GM23338 (cell line): ENCODE measurements at regions not wholly inside any gene's neighbourhood (a gene's known extent, or its start where the extent isn't known, plus 50 kb on each side); places are given as distances from the start of the nearest gene placed in this dataset.

Experiments used
- CREB1 ChIP-seq: fragments of 250-450 bp; sonication (Bioruptor Pico); IDR thresholded peaks from 2 replicates; pipeline ENCODE4 v1.5.0; 2020; ENCODE audit warnings: low read depth, mild to moderate bottlenecking, moderate library complexity
- EZH2 ChIP-seq: fragments of 200-600 bp; sonication (generic); IDR thresholded peaks from one replicate; pipeline ENCODE4 v1.8.0; 2017; ENCODE audit warnings: antibody characterized with exemption, mild to moderate bottlenecking, low read depth; ENCODE audit not compliant: unreplicated experiment
- EZH2phosphoT487 ChIP-seq: fragments of 200-600 bp; sonication (generic); IDR thresholded peaks from one replicate; pipeline ENCODE4 v1.8.1; 2018; ENCODE audit warnings: antibody characterized with exemption; ENCODE audit not compliant: unreplicated experiment
- JUNB ChIP-seq: IDR thresholded peaks from one replicate; pipeline ENCODE4 v1.6.1; 2016; ENCODE audit warnings: antibody characterized with exemption; ENCODE audit not compliant: unreplicated experiment
- NANOG ChIP-seq: IDR thresholded peaks from 2 replicates; pipeline ENCODE4 v1.6.1; 2016; ENCODE audit warnings: antibody characterized with exemption, borderline replicate concordance
- POLR2AphosphoS5 ChIP-seq: IDR thresholded peaks from 2 replicates; pipeline ENCODE4 v1.6.1; 2016; ENCODE audit warnings: antibody characterized with exemption, low read depth
- STAT1 ChIP-seq: IDR thresholded peaks from one replicate; pipeline ENCODE4 v1.6.1; 2016; ENCODE audit warnings: antibody characterized with exemption; ENCODE audit not compliant: unreplicated experiment
- ZNF114 ChIP-seq: fragments of 250-450 bp; sonication (Bioruptor Pico); IDR thresholded peaks from 2 replicates; pipeline ENCODE4 v1.5.0; 2020; ENCODE audit warnings: mild to moderate bottlenecking, moderate library complexity
- ZNF331 ChIP-seq: fragments of 250-450 bp; sonication (Bioruptor Pico); IDR thresholded peaks from 2 replicates; pipeline ENCODE4 v1.5.0; 2020; ENCODE audit warnings: low read depth, mild to moderate bottlenecking, moderate library complexity
- TF ChIP-seq, protein P1 (sequence below), 2 experiments: fragments of 200-600 bp in 1 of 2; sonication (generic) in 1 of 2; conservative IDR thresholded peaks; 2 replicates each; pipeline versions ENCODE4 v1.5.1 to v1.6.1; 2016 to 2017; ENCODE audit warnings: antibody characterized with exemption in 2 of 2, low read depth in 2 of 2, mild to moderate bottlenecking in 2 of 2, moderate library complexity in 1 of 2
- TF ChIP-seq, protein P2 (sequence below): IDR thresholded peaks from 2 replicates; pipeline ENCODE4 v1.6.1; 2016; ENCODE audit warnings: antibody characterized with exemption
- TF ChIP-seq, protein P3 (sequence below): IDR thresholded peaks from one replicate; pipeline ENCODE4 v1.6.1; 2018; ENCODE audit warnings: antibody characterized with exemption; ENCODE audit not compliant: unreplicated experiment
- TF ChIP-seq, protein P4 (sequence below): fragments of 250-450 bp; sonication (Bioruptor Pico); IDR thresholded peaks from 2 replicates; pipeline ENCODE4 v1.5.0; 2020; ENCODE audit warnings: mild to moderate bottlenecking, moderate library complexity

DNA sequence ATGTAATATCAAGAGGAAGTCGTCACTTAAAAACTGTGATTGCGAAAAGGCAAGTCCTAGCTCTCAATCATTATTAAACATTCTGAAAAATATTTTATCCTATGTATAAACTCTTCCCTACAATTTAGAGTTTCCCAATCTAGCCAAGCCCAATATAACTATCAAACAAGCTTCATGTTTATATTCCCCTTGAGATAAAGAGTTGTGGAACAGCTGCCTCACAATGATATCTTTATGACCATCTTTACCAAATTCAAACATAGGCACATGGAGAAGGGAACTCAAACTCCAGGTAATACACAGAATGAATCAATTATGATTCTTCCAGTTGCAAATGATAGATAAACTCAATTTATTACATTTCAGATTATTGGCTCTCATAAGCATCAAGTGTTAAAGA is 1468.7 kb downstream of the EFNA5 start:
- TF ChIP-seq, protein P1, sequence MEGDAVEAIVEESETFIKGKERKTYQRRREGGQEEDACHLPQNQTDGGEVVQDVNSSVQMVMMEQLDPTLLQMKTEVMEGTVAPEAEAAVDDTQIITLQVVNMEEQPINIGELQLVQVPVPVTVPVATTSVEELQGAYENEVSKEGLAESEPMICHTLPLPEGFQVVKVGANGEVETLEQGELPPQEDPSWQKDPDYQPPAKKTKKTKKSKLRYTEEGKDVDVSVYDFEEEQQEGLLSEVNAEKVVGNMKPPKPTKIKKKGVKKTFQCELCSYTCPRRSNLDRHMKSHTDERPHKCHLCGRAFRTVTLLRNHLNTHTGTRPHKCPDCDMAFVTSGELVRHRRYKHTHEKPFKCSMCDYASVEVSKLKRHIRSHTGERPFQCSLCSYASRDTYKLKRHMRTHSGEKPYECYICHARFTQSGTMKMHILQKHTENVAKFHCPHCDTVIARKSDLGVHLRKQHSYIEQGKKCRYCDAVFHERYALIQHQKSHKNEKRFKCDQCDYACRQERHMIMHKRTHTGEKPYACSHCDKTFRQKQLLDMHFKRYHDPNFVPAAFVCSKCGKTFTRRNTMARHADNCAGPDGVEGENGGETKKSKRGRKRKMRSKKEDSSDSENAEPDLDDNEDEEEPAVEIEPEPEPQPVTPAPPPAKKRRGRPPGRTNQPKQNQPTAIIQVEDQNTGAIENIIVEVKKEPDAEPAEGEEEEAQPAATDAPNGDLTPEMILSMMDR (conservative IDR thresholded peaks at IDR 0.05; ENCODE audit: low read depth in 2 of 2): no peak
- TF ChIP-seq EZH2 (no peak), EZH2phosphoT487 (no peak), POLR2AphosphoS5 (no peak), NANOG (no peak), CREB1 (CRISPR knock-in tag) (no peak), ZNF331 (CRISPR knock-in tag) (no peak), JUNB (no peak), ZNF114 (no peak), STAT1 (no peak)
- TF ChIP-seq, protein P2, sequence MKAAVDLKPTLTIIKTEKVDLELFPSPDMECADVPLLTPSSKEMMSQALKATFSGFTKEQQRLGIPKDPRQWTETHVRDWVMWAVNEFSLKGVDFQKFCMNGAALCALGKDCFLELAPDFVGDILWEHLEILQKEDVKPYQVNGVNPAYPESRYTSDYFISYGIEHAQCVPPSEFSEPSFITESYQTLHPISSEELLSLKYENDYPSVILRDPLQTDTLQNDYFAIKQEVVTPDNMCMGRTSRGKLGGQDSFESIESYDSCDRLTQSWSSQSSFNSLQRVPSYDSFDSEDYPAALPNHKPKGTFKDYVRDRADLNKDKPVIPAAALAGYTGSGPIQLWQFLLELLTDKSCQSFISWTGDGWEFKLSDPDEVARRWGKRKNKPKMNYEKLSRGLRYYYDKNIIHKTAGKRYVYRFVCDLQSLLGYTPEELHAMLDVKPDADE: no peak
- TF ChIP-seq, protein P3, sequence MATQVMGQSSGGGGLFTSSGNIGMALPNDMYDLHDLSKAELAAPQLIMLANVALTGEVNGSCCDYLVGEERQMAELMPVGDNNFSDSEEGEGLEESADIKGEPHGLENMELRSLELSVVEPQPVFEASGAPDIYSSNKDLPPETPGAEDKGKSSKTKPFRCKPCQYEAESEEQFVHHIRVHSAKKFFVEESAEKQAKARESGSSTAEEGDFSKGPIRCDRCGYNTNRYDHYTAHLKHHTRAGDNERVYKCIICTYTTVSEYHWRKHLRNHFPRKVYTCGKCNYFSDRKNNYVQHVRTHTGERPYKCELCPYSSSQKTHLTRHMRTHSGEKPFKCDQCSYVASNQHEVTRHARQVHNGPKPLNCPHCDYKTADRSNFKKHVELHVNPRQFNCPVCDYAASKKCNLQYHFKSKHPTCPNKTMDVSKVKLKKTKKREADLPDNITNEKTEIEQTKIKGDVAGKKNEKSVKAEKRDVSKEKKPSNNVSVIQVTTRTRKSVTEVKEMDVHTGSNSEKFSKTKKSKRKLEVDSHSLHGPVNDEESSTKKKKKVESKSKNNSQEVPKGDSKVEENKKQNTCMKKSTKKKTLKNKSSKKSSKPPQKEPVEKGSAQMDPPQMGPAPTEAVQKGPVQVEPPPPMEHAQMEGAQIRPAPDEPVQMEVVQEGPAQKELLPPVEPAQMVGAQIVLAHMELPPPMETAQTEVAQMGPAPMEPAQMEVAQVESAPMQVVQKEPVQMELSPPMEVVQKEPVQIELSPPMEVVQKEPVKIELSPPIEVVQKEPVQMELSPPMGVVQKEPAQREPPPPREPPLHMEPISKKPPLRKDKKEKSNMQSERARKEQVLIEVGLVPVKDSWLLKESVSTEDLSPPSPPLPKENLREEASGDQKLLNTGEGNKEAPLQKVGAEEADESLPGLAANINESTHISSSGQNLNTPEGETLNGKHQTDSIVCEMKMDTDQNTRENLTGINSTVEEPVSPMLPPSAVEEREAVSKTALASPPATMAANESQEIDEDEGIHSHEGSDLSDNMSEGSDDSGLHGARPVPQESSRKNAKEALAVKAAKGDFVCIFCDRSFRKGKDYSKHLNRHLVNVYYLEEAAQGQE: no peak
- TF ChIP-seq, protein P4, sequence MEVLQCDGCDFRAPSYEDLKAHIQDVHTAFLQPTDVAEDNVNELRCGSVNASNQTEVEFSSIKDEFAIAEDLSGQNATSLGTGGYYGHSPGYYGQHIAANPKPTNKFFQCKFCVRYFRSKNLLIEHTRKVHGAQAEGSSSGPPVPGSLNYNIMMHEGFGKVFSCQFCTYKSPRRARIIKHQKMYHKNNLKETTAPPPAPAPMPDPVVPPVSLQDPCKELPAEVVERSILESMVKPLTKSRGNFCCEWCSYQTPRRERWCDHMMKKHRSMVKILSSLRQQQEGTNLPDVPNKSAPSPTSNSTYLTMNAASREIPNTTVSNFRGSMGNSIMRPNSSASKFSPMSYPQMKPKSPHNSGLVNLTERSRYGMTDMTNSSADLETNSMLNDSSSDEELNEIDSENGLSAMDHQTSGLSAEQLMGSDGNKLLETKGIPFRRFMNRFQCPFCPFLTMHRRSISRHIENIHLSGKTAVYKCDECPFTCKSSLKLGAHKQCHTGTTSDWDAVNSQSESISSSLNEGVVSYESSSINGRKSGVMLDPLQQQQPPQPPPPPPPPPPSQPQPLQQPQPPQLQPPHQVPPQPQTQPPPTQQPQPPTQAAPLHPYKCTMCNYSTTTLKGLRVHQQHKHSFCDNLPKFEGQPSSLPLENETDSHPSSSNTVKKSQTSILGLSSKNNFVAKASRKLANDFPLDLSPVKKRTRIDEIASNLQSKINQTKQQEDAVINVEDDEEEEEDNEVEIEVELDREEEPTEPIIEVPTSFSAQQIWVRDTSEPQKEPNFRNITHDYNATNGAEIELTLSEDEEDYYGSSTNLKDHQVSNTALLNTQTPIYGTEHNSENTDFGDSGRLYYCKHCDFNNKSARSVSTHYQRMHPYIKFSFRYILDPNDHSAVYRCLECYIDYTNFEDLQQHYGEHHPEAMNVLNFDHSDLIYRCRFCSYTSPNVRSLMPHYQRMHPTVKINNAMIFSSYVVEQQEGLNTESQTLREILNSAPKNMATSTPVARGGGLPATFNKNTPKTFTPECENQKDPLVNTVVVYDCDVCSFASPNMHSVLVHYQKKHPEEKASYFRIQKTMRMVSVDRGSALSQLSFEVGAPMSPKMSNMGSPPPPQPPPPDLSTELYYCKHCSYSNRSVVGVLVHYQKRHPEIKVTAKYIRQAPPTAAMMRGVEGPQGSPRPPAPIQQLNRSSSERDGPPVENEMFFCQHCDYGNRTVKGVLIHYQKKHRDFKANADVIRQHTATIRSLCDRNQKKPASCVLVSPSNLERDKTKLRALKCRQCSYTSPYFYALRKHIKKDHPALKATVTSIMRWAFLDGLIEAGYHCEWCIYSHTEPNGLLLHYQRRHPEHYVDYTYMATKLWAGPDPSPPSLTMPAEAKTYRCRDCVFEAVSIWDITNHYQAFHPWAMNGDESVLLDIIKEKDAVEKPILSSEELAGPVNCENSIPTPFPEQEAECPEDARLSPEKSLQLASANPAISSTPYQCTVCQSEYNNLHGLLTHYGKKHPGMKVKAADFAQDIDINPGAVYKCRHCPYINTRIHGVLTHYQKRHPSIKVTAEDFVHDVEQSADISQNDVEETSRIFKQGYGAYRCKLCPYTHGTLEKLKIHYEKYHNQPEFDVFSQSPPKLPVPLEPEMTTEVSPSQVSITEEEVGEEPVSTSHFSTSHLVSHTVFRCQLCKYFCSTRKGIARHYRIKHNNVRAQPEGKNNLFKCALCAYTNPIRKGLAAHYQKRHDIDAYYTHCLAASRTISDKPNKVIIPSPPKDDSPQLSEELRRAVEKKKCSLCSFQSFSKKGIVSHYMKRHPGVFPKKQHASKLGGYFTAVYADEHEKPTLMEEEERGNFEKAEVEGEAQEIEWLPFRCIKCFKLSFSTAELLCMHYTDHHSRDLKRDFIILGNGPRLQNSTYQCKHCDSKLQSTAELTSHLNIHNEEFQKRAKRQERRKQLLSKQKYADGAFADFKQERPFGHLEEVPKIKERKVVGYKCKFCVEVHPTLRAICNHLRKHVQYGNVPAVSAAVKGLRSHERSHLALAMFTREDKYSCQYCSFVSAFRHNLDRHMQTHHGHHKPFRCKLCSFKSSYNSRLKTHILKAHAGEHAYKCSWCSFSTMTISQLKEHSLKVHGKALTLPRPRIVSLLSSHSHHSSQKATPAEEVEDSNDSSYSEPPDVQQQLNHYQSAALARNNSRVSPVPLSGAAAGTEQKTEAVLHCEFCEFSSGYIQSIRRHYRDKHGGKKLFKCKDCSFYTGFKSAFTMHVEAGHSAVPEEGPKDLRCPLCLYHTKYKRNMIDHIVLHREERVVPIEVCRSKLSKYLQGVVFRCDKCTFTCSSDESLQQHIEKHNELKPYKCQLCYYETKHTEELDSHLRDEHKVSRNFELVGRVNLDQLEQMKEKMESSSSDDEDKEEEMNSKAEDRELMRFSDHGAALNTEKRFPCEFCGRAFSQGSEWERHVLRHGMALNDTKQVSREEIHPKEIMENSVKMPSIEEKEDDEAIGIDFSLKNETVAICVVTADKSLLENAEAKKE (CRISPR knock-in tag): no peak
